RPMI8226 (cell line): ENCODE measurements at regions not wholly inside any gene's neighbourhood (a gene's known extent, or its start where the extent isn't known, plus 50 kb on each side); places are given as distances from the start of the nearest gene placed in this dataset.

ENCODE experiments used
- DNase-seq: peaks from one replicate; pipeline ENCODE4 v3.0.0-alpha.2; 2015

DNA sequence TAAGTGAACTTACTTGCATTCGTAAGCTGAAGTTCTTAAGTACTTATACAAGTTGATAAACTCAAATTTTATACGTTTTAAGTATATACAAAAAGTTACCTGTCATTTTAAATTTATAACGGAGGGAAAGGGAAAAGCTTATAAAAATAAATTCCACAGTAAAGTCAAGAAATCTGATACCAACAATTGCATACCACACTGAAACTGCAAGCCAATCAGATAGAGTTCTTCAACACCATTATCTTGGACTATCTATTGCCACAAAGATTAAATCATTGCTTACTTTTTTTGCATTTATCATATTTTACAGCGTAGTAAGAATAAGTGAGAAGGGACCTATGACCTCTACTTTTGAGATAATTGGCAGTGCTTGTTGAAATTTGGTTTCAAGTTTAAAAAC lies 386.7 kb downstream of the TFAP2A start:
- no peak for DNase-seq

DNA sequence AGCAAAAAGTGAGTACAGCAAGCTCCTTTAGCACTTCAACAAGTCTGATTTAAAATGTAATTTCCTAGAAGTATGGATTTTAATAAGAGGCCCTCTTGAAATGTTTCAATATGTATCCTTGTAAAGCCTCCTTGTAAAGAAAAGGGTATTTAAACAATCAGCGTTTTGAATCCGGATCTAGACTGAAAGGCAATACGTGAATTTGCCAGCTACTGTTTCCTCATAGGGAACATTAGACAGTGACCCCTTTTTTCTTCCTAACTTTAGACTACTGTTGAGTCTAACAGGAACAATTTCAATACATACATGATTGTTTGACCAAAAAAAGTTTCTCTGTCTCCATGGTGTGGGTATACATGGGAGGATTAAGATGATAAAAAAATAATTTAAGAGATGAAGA lies 395.0 kb downstream of the TFAP2A start:
- no peak for DNase-seq

DNA sequence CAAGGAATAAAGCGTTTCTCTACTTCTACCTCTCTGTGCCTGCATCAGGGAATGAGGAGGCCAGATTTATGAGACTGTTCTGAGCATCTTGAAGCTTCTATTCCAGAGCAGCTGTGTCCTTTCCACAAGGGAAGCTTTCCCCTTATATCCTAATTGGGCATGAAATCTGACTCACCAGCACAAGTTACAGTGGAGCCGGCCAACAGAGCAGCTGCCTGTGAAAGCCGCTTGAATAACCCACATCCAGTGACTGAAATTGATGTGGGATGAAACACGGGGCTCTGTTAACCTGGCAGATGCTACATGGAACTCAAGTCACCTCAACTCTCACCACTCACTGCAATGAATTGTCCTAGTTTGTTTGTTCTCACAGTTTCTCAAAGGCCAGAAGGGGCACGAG lies 400.3 kb downstream of the TFAP2A start:
- DNase-seq, result no peak

DNA sequence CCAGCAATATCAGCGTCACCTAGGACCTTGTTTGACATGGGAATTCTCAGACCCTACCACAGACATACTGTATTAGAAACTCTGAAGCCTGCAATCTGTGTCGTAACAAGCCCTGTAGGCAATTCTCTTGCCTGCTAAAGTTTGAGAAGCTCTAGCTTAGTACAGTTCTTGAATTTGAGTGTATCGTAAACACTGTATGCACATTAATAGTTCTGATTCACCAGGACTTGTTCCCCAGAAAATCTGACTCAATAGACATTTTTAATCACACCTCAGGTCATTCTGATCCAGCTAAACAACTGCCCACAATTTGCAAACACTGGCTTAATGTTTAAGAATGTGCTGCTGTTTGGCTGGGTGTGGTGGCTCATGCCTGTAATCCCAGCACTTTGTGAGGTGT lies 414.3 kb downstream of the TFAP2A start:
- no peak for DNase-seq

DNA sequence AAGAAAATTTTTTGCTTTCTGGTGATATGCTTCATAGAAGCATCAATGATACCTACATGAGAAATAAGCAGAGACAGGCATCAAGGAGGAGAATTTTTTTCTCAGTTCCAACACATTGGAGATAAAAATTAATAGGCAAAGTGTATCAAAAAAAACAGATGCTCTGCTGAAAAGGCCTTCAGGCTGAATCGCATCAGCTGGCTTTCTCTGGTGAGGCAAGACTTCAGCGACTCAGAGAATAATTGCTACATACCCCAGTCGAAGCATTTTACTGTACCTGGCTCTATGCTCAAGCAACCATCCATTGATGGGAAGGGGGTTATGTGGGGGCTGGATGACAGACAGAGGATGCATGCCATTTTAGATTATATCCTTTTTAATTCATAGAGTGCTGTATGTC lies 415.1 kb downstream of the TFAP2A start:
- no peak for DNase-seq

DNA sequence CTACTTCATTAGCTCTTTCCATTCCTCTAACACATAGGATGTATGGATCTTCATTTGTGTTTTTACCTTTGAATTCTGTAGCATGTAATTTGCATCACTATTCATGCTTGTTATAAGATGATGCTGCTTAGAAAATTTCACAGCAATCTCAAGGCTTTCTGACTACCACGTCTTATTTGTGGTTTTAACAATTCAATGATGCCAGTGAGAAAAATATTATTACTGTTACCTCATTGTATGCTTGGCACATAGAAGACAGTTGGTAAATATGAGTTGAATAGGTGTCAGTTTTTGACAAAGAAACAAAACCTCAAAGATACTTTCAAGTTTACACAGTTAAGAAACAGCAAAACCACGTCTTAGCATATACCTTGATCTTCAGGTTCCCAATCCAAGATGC lies 428.6 kb downstream of the TFAP2A start:
- DNase-seq, result no peak

DNA sequence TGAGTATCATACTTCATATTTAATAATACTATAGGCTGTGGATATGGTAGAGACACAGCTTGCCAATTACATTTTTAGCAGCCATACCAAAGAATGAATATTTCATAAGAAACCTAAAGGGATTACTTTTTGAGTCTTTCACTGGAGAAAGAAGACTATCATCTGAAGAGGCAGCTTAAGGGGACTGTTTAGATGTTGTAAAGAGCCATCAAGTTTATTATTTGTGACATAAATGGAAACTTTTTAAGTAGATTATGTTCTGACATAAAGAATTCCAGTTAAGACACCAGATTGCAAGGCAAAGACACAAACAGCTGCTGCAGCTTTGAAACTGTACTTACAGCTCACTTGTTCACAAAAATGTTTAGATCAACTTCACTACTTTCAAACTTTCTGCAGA lies 429.4 kb downstream of the TFAP2A start:
- DNase-seq, result no peak

DNA sequence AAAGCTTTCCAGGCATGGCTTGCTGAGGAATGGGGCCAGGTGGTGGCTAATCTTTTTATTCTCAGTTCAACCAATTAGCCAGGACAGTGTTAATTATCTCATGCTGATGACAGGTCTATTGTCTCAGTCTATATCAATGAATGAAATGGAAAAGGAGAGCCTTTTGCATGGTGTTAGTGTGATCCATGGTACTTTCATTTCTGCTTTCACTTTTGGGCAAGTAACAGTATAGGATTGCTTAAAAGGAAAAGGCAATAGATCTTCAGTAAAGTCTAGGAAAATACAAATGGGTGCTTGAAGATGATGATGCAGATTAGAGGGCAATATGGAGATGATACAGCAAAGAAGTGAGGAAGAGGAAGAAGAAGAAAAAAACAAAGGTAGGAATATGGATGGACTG lies 430.3 kb downstream of the TFAP2A start:
- DNase-seq, result no peak

DNA sequence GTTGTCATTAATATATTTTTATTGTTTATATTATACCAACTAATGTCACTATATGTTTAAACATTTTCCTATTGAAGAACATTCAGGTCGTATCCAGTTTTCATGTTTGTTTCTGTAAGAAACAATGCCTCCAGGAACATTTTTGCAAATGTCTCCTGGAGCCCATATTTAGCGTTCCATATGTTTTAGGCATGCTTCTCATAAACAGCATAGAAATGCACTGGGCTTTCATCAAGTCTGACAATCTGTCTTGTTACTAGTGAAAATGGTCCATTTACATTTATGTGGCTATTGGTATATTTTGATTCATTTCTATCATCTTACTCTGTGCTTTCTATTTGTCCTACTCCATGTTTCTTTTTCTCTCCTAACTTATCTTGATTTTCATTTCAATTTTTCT lies 431.7 kb downstream of the TFAP2A start:
- no peak for DNase-seq

DNA sequence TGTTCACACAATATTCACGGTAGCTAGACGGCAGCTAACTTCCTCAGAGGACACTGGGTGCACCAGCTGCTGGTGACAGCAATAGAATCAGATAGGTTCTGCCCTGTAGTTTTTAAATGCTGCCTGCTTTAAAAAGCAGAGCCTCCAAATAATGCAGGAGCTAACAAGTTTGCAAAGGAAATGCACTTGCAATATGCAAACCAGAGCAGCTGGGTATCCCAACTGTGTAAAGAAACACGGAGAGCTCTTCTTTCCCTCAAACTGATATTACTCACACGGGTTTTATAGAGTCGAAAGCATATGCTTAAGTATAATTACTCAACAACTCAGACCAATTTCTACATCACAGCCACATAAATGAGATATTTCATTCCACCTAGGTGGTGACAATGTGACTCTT lies 432.7 kb downstream of the TFAP2A start:
- no peak for DNase-seq

DNA sequence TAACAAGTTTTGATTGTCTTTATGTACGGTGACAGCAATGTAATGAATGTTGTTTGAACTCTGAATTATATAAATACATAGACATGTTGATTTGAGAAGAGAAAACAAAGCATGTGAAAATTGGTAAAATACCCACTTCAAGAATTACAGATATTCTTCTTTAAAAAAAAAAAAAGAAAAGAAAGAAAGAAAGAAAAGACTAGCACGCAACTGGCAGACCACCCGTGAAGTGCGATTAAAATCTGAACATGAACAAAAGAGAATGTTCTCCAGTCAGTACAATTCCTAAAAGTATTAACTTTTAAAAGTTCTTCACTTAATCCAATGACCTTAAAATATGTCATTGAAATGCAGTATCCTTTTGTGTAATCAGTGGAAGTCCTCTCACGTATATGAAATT lies 434.9 kb downstream of the TFAP2A start:
- no peak for DNase-seq

DNA sequence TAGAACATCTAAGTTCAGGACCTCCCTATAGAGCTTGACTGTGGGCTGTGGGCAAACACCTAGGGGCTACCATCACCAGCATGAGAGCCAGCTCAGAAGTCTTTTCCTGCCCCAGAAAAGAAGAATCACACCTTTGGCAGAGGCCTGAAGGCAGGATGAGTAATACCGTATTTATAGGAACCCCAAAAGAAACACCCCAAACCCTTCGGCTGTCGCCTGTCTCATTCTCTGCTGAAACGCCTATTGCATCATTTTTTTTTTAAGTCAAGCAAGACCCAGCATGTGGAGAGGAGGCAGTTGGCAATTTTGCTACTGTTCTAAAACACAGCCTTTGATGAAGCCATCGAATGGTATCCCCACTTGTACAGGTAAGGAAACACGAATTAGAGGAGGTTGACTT lies 436.4 kb downstream of the TFAP2A start:
- DNase-seq, result no peak

DNA sequence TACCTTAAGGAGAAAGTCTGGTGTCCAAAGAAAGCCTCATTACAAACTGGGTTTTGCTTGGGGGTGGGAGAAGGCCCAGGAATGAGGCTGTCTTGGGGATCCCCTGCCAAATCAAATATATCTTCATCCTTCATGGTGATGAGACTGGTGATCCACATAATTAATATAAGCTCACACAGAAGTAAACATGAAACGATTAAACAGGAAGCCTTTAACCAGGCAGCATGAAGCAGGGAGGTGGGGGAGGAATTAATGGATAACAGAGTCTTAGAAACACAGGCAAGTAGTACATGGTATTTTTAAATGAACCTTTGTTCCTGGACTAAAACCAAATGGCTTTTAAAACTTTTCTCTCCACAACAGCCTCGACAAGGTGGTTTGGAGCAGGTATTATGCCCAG lies 437.5 kb downstream of the TFAP2A start:
- DNase-seq, result no peak

DNA sequence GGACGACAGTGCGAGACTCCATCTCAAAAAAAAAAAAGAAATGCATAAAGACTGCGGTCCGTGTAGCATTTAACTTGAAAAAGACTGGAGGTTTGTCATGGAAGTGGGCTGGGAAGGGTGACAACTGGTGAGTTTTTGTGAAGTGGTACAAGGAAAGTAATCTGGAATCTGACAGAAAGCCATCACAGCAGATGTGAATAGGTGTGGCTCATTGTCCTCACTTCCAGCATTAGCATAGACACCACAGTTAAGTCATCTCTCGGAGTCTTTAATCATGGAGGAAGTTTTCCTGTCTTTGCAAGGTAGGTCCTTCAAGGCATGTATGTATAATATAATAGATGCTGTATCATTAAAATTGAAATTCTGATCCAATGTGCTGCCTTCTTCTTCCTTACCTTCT lies 453.2 kb downstream of the TFAP2A start:
- DNase-seq, result no peak

DNA sequence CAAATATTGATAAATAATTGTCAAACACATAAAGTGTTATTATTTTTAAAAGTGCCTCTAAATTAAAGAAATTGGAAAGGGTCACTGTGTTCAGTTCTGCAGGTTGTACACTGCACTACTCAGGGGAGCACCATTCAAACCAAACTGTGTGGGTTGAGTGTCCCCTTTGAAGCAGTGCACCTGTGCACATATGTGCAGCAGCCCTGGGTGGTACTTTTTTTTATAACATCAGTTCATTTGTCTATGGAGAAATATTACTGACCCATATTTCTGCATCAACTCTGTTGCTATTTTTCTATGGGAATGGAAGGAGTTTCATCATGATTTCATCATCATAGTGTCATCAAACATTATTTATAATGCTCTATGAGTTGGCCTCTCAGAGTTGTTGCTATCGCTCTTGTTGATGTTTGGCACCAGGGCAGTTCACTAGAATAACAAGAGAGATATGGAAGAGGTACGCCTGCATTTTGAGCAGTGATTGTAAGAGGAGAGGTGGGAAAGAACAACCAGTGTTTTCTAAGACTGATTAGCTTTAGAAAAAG lies 457.6 kb downstream of the TFAP2A start:
- no peak for DNase-seq

DNA sequence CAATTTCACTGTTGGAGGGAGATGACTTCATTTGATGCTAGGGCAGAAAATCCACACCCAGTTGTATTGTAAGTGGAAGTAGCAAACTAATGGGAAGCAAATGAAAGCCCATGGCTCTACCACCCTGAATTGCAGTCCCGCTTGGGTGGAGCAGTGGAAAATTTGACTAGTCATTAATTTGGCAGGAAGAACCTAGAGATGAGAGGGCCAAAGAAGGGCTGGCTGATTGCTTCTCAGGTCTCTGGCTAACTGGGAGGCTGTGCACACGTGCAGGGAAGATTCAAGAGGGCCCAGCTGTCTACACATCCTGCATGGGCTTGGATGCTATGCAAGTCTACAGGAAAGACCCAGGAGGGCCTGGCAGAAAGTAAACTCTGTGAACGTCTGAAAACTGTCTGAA lies 466.2 kb downstream of the TFAP2A start:
- no peak for DNase-seq

DNA sequence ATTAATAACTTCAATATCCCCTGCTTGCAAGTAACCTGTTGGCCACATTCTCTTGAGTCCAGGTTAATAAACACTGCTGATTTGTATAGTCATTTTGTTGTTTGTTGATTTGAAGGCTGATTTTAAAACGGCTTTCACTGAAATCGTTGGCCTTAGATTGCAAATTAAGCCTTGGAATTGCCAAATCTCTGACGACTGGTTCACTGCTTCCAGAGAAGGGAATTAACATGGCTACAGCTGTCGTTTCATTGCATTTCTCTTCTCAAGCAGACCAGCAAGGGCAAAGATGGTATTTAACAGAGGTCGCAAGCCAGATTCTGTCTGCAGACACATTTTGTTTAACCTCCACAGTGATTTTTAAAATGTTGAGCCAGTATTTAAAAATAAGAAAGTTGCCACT lies 470.9 kb downstream of the TFAP2A start:
- DNase-seq, result no peak

DNA sequence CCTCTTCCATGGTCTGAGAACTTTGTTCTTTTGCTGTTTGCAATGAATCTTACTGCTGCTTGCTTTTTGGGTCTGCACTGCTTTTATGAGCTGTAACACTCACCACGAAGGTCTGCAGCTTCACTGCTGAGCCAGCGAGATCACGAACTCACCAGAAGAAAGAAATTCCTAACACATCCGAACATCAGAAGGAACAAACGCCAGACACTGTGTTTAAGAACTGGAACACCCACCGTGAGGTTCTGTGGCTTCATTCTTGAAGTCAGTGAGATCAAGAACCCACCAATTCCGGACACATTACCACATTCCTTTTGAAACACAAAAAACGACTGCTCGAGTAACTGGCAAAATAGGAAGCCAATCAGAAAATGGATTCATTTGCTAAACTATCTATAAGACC lies 471.8 kb downstream of the TFAP2A start:
- DNase-seq, result no peak

DNA sequence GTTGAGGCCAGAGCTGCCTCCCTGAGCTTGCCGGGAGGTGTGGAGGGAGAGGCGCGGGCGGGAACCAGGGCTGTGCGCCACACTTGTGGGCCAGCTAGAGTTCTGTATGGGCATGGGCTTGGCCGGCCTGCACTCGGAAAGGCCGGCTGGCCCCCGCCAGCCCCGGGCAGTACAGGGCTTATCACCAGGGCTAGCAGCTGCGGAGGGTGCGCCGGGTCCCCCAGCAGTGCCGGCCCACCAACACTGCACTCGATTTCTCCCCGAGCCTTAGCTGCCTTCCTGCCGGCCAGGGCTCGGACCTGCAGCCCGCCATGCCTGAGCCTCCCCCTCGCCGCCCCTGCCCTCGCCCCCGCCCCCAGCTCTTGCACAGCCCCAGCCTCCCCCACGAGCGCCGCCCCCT lies 472.7 kb downstream of the TFAP2A start:
- no peak for DNase-seq

DNA sequence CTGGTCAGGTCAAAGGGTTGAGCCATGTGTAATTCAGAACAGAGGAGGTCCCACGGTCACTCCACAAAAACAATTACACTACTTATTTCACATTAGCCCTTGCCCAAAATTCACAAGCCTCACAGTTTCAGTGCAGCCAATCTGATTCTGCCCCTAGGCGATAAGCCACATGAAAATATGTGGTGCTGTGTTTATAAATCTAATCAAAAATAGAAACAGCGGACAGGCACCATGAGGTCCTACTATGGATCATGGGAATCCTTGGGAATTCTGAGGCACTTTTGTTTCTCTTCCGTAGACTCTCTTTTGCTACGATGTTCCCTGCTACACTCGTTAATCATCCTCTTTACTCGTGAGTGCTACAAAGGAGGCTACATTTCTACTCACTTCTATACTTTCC lies 476.1 kb downstream of the TFAP2A start:
- DNase-seq, result no peak

DNA sequence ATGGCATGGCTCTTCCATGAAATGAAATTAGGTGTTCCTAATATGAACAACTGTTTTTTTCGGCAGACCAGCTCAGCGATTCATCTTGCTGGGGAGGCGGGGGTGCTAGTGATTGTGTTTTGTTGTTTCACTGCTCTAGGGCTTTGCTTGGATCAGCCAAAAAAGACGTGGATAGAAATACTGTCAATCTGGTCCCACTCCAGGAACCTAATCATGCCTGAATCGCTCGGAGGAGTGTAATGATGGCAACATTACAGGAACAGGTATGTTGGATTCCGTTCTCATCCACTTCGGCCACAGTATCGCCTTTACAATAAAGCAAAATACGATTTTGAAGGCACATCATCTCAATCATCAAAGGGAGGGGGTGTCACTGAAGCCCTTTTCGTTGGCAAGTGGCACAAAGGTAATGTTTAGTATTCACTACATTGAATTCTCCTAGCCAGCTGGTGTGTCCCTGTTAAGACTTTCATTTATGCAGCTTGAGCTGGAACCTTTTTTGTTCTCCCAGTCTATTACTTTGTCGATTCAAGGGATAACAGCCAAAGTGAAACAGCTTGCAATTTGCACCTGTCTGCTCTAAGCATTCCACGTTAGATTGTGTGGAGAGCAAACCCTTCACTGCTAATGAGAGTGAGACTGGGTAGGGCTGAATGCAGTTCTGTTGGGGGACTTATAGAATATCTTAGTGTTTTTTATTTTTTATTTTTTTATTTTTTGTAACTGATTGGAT lies 477.7 kb downstream of the TFAP2A start:
- DNase-seq, result no peak

DNA sequence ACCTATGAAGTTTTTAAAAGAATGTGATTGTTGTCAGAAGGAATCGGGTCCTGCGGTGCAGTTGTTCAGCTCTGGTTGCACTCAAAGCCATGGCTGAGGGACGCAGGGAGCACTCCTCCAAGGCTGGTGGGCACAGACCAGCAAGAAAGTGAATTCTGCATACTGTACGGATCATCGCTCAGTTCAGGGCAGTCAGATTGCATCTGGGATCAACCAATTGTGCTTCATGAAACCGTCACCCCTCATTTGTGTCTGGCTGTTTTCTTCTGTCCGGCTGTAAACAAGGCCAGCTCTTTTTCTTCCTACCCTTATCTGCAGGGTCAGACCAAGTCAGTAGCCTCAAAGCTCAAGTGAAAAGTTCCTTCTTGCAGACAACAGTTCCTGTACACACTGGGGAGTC lies 478.3 kb downstream of the TFAP2A start:
- DNase-seq, result no peak

DNA sequence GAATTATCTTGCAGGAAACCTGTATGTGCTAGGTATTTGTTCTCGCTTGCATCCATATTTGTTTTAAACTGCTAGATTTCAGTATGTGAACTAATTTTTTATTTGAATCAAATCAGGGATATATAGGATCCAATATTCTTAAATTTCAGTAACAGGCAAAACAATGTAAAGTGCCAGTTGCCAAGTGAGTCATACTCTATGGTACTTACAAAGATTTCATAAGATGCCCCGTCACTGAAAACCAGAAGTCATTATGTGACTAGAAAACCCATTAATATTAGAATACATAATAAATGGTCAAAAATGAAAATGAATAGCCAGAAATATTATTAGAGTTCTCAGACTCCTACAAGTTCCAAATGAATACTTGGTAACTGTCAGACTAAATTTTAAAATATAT lies 481.2 kb downstream of the TFAP2A start:
- DNase-seq, result no peak

DNA sequence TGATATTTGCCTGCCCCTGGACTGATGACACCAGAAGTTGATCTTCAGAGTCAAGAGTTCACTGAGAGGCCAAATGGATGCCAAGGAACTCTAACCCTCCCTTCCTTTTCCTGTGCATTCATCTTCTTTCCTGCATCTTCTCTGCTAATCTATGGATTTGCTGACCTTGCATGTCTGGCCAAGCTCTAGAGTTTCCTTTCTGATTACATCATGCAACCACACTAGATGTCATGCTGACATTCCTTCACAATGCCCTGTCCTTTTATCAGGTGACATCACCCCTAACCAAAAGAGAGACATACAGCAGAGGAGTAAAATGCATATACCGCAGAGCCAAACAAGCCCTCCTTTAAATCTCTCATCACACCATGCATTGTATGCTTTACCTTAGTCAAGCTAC lies 487.6 kb downstream of the TFAP2A start:
- DNase-seq, result no peak

DNA sequence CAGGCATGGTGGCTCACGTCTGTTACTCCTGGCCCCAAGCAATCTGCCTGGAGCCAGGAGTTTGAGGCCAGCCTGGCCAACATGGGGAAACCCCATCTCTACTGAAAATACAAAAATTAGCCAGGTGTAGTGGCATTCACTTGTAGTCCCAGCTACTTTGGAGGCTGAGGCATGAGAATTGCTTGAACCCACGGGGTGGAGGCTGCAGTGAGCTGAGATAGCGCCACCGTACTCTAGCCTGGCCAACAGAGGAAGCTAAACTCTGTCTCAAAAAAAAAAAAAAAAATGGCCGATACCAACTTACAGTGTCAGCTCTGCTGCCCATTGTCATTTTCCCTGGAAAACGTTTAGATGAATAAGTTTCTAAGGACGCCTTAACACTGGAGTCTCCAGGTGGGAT lies 489.9 kb downstream of the TFAP2A start:
- DNase-seq, result no peak
